Fibroblast of villous mesenchyme (primary cell): ENCODE measurements at regions not wholly inside any gene's neighbourhood (a gene's known extent, or its start where the extent isn't known, plus 50 kb on each side); places are given as distances from the start of the nearest gene placed in this dataset.

ENCODE experiments used
- DNase-seq: peaks from one replicate; pipeline ENCODE4 v3.0.0-alpha.2; 2010; ENCODE audit warnings: low read depth
- H3K4me3 ChIP-seq: 2 replicates; pipeline ENCODE4 v1.5.1; 2011; ENCODE audit warnings: low read depth, mild to moderate bottlenecking, low read length
- TF ChIP-seq, protein P1 (sequence below): IDR thresholded peaks from 2 replicates; pipeline ENCODE4 v1.5.1; 2012; ENCODE audit warnings: low read depth, mild to moderate bottlenecking, low read length; ENCODE audit not compliant: insufficient read depth

DNA sequence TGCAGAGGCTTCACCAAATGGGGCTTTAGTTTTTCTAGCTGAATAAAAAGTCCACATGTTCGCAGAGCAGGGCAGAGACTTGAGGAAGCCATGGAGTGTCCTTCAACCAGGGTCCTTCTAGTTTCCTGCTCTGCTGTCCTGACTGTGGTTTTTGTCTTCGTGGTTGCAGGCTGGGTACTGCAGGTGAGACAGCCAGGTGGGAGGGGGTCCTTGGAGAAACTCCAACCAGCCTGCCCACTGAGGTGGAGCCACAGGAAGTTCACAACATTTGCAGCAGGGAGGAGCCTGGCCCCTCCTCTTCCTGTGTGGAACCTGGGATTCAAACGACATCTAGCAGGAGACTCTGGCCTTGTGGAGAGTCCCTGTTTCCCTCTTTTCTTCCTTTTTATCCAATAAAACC, 68.8 kb upstream of the MYLIP start:
- TF ChIP-seq, protein P1, sequence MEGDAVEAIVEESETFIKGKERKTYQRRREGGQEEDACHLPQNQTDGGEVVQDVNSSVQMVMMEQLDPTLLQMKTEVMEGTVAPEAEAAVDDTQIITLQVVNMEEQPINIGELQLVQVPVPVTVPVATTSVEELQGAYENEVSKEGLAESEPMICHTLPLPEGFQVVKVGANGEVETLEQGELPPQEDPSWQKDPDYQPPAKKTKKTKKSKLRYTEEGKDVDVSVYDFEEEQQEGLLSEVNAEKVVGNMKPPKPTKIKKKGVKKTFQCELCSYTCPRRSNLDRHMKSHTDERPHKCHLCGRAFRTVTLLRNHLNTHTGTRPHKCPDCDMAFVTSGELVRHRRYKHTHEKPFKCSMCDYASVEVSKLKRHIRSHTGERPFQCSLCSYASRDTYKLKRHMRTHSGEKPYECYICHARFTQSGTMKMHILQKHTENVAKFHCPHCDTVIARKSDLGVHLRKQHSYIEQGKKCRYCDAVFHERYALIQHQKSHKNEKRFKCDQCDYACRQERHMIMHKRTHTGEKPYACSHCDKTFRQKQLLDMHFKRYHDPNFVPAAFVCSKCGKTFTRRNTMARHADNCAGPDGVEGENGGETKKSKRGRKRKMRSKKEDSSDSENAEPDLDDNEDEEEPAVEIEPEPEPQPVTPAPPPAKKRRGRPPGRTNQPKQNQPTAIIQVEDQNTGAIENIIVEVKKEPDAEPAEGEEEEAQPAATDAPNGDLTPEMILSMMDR = no peak
- no peak for DNase-seq
- H3K4me3 ChIP-seq = no peak overlapping the region

DNA sequence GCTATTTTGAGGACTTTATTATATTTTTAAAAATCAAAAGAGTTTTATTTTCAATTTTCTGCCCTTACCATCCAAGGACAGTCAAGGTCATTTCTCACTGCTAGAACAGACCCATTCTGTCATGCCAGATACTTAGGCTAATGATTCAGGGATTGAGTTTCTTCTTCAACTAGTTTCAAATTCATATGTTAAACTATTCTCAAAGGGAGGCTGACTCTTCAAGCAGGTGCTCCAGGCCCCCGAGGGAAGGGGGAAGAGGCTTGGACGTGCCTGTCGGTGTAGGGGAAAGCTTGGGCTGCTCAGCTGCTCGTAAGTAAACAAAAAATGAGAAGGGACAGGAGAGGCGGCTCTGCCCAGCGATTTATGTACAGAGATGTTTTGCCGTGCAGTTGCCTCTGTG, 69.4 kb upstream of the MYLIP start:
- DNase-seq = no peak
- TF ChIP-seq, protein P1 = no peak
- H3K4me3 ChIP-seq = no peak overlapping the region

DNA sequence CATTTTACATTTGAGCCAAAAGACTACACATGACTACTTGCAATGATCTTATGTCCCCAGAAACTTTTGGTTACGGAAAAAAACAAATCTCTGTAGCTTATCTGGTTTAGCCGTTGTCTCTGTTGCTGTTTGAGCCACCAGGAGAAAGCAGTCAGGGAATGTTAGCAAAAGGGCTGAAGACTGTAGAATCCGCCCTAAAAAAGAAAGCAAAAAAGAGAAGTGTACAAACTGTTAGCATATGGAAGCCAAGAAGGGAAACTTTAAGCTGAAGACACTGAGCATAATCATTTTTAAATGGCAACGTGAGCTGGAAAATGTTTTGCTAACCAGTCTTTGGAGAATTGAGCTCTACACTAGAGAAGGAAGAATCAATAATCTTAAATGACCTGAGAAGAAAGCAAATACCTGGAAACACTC, 69.9 kb upstream of the MYLIP start:
- TF ChIP-seq, protein P1 = no peak
- H3K4me3 ChIP-seq = no peak overlapping the region
- no peak for DNase-seq

DNA sequence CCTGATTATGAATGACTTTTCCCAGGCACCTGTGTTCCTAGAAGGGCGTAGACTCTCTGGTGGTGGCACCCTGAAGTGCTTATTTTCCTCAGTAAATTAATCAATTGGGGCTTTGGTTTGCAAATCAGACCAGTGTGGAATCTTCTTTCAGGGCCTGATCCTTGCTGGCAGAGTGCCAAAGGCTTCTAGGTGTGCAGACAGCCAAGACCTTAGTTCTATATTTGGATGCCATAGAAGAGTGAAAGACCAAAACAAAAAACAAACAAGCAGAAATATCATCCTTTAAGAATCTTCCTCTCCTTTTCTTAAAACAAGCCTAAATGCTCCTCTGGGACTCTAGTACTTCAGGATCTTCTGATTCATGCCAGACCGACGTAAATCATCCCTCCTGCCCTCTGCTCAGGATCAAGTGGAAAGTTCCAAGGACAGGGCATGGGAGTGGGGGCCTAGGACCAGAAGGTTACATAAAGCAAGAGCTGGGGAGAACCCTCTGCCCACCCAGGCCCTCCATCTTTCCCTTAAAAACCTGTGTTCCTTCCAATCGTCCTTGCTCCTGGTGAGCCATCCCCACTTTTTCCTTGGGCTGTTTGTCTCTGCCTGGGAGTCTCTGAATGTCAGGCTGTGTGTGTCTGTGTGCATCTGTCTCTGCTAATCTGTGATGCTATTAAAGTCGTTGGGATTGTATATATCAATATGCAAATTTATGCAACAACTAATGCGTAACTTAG, 70.5 kb upstream of the MYLIP start:
- TF ChIP-seq, protein P1 = no peak
- no peak for DNase-seq
- H3K4me3 ChIP-seq = no peak overlapping the region

DNA sequence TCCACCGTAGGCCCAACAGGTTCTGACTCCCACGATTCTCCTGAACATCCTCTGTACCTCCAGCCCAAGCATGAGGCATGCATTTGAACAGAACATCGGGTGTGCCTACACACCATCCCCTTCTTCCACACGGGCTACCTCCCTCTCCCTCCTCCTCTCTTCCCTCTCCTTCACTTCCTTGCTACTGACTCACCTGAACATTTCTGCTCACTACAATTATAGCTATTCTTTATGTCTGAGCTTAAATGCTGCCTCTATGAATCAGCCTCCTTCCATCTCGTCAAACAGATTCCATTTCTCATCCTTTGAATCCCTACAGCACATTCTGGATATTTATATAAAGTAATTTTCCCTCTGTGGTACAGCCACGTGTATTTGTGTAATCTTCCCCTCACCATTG, 71.4 kb upstream of the MYLIP start:
- TF ChIP-seq, protein P1 = no peak
- no peak overlapping the region for H3K4me3 ChIP-seq
- no peak for DNase-seq

DNA sequence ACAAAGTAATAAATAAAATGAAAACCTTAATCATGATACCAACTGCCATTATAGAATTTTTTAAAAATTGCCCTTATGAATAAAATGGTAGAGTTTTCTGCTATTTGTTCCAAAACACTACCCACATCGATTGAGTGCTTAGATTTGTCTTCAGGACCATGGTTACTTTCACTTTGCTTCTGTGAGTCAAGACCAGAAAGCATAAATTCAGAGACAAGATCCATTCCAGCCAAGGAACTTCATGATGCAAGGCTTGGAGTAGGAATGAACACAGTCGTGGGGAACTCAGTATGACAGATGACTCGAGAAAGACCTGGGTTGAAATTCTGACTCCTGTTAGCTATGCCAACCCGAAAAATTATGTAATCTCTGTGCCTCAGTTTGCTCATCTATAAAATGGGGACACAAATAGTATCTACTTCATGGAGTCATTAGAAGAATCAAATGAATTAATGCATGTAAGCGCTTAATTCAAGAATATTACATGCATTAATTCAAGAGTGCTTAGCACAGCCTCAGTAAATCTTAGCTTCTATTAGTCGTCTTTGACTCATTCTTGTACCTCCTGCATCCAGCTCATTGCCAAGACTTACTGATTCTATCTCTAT, 72.5 kb upstream of the MYLIP start:
- TF ChIP-seq, protein P1 = no peak
- DNase-seq = peak; percentile 29
- peak overlapping the region; percentile 10 for H3K4me3 ChIP-seq
